ENCODE measurements at regions not wholly inside any gene's neighbourhood (a gene's known extent, or its start where the extent isn't known, plus 50 kb on each side); places are given as distances from the start of the nearest gene placed in this dataset.

- no peak overlapping the region for H3K27ac ChIP-seq (ENCODE audit: insufficient read depth, low read length)
- H3K4me3 ChIP-seq (ENCODE audit: insufficient read depth, low read depth, low read length), result no peak overlapping the region
- no peak overlapping the region for H3K56ac ChIP-seq (ENCODE audit: extremely low read depth, insufficient read depth, low read length)
- H3K79me1 ChIP-seq (ENCODE audit: low read depth in 1 of 2, low read length in 2 of 2), result no peaks in the 10 kb centered on the region
- ChIA-PET POLR2A (ENCODE audit: unreplicated experiment) (no interaction called here), CTCF (no interaction called here)
- no peak for ATAC-seq (ENCODE audit: low read depth)
- no peaks in the 10 kb centered on the region for H4K20me1 ChIP-seq (ENCODE audit: insufficient read depth, low read length)
- H3K9me1 ChIP-seq (ENCODE audit: insufficient read depth, low read length), result no peaks in the 10 kb centered on the region
- no TSS peak for BruUV-seq (replicated peaks)
- H4K8ac ChIP-seq (ENCODE audit: low read depth in 2 of 2, low read length in 2 of 2), result no peak overlapping the region
- in situ Hi-C loops (cut with MboI; ENCODE audit: low sequenced_read_pairs) (no loop called here), dilution Hi-C loops (cut with HindIII; ENCODE audit: low sequenced_read_pairs, unreplicated experiment) (no loop called here), intact Hi-C loops (cut with micrococcal nuclease) (no loop called here)
- H2AFZ ChIP-seq (replicated peaks; ENCODE audit: low read length, poor library complexity), result no peak overlapping the region
- H3K14ac ChIP-seq (replicated peaks; ENCODE audit: low read depth, low read length), result no peak overlapping the region
- no peak for TF ChIP-seq RFX5 (IDR thresholded peaks at IDR 0.05; ENCODE audit: low read depth, low read length)
- no peak overlapping the region for H2BK5ac ChIP-seq (ENCODE audit: low read depth, low read length, poor library complexity, severe bottlenecking)
- H4K5ac ChIP-seq (ENCODE audit: low read depth, low read length), result no peak overlapping the region
- no peak overlapping the region for H2BK120ac ChIP-seq (ENCODE audit: low read depth, low read length)
- H3K9ac ChIP-seq (ENCODE audit: low read depth, low read length), result no peak overlapping the region
- no peaks in the 10 kb centered on the region for H3K36me3 ChIP-seq (ENCODE audit: control insufficient read depth, insufficient read depth, low read length)
- no CpG with 5 or more reads among the region's 3 CpGs for WGBS, 2 experiments (ENCODE audit: extremely low coverage in 2 of 2, insufficient read length in 1 of 2)
- H3K27me3 ChIP-seq (ENCODE audit: control insufficient read depth, insufficient read depth, low read length), result no peaks in the 10 kb centered on the region
- peaks cover 9% of the 10 kb centered on the region for H3K9me3 ChIP-seq (ENCODE audit: control insufficient read depth, insufficient read depth, low read length)
- no peak overlapping the region for H3K4ac ChIP-seq (ENCODE audit: low read depth, low read length)
- DNase-seq, result no peak
- H3K4me2 ChIP-seq (ENCODE audit: low read depth, low read length), result no peak overlapping the region
- H3K4me1 ChIP-seq (ENCODE audit: control insufficient read depth, insufficient read depth, low read length), result no peaks in the 10 kb centered on the region
- no peak overlapping the region for H2AK5ac ChIP-seq (ENCODE audit: low read depth, low read length)
- no peak overlapping the region for H4K91ac ChIP-seq (ENCODE audit: insufficient read depth, low read depth, low read length)
- H3K23ac ChIP-seq (ENCODE audit: low read depth, low read length), result no peak overlapping the region
- H3K18ac ChIP-seq (ENCODE audit: low read depth, low read length), result no peak overlapping the region
- no peak overlapping the region for H2BK20ac ChIP-seq (ENCODE audit: low read depth, low read length)
- no peak overlapping the region for H2AK9ac ChIP-seq (replicated peaks; ENCODE audit: low read depth, low read length, poor library complexity)
- H2BK15ac ChIP-seq (ENCODE audit: low read depth, low read length), result no peak overlapping the region
Observed at GRCh38 chr3:21109056-21109455, 642.0 kb downstream of the ZNF385D start.
